ENCODE measurements at regions not wholly inside any gene's neighbourhood (a gene's known extent, or its start where the extent isn't known, plus 50 kb on each side); places are given as distances from the start of the nearest gene placed in this dataset.

- DNase-seq (ENCODE audit: low read depth): no peak
Measured at GRCh38 chr21:32216293-32216692, 62.6 kb downstream of the MIS18A start.

- DNase-seq (ENCODE audit: low read depth): no peak
Measured at GRCh38 chr21:32215306-32215685, 63.6 kb downstream of the MIS18A start.

- no peak for DNase-seq (ENCODE audit: low read depth)
Measured at GRCh38 chr21:32214654-32215305, 64.1 kb downstream of the MIS18A start.

GRCh38 chr21:32212116-32212515 is 66.7 kb downstream of the MIS18A start:
- no peak for DNase-seq (ENCODE audit: low read depth)

GRCh38 chr21:32211306-32211705 is 67.5 kb downstream of the MIS18A start:
- DNase-seq (ENCODE audit: low read depth): no peak

- no peak for DNase-seq (ENCODE audit: low read depth)
Measured at GRCh38 chr21:32209580-32209979, 69.3 kb downstream of the MIS18A start.

- no peak for DNase-seq (ENCODE audit: low read depth)
Measured at GRCh38 chr21:32207406-32207716, 71.5 kb downstream of the MIS18A start.

- DNase-seq (ENCODE audit: low read depth): no peak
Measured at GRCh38 chr21:32206631-32207405, 72.0 kb downstream of the MIS18A start.

GRCh38 chr21:32203877-32204480 is 74.9 kb downstream of the MIS18A start:
- DNase-seq (ENCODE audit: low read depth): no peak

GRCh38 chr21:32200029-32200428 is 78.8 kb downstream of the MIS18A start:
- no peak for DNase-seq (ENCODE audit: low read depth)

GRCh38 chr21:32198384-32198783 is 80.5 kb downstream of the MIS18A start:
- no peak for DNase-seq (ENCODE audit: low read depth)

- no peak for DNase-seq (ENCODE audit: low read depth)
Measured at GRCh38 chr21:32197896-32198295, 81.0 kb downstream of the MIS18A start.

- DNase-seq (ENCODE audit: low read depth): no peak
Measured at GRCh38 chr21:32196001-32196400, 82.8 kb downstream of the MIS18A start.

GRCh38 chr21:32193098-32193465 is 85.8 kb downstream of the MIS18A start:
- DNase-seq (ENCODE audit: low read depth): no peak

GRCh38 chr21:32192291-32193097 is 86.4 kb downstream of the MIS18A start:
- DNase-seq (ENCODE audit: low read depth): no peak

- no peak for DNase-seq (ENCODE audit: low read depth)
Measured at GRCh38 chr21:32190493-32191144, 88.2 kb downstream of the MIS18A start.

- DNase-seq (ENCODE audit: low read depth): no peak
Measured at GRCh38 chr21:32189688-32190483, 89.0 kb downstream of the MIS18A start.

GRCh38 chr21:32186804-32187203 is 92.0 kb downstream of the MIS18A start:
- no peak for DNase-seq (ENCODE audit: low read depth)

- no peak for DNase-seq (ENCODE audit: low read depth)
Measured at GRCh38 chr21:32185726-32186125, 93.1 kb downstream of the MIS18A start.

GRCh38 chr21:32185103-32185502 is 93.7 kb downstream of the MIS18A start:
- DNase-seq (ENCODE audit: low read depth): no peak

GRCh38 chr21:32184485-32184884 is 94.4 kb downstream of the MIS18A start:
- no peak for DNase-seq (ENCODE audit: low read depth)
